Body of pancreas (tissue), 4 donors: ENCODE measurements at regions not wholly inside any gene's neighbourhood (a gene's known extent, or its start where the extent isn't known, plus 50 kb on each side); places are given as distances from the start of the nearest gene placed in this dataset.

Experiments
- ATAC-seq: fragments of 150-250 bp; one replicate; pipeline ENCODE4 v1.9.1; 2016
- DNase-seq, 4 donors: peaks; one replicate each; pipeline ENCODE4 v3.0.0-alpha.2; 2019
- H3K27ac ChIP-seq, 4 donors: fragments of 200-600 bp; sonication (generic); 1 replicate in 3 of 4; 2 replicates in 1 of 4; pipeline versions ENCODE4 v1.5.1 to v1.6.1; 2016 to 2019; ENCODE audit warnings: mild to moderate bottlenecking in 1 of 4, mixed read lengths in 1 of 4, moderate library complexity in 1 of 4
- H3K27me3 ChIP-seq, 2 donors: fragments of 200-600 bp; sonication (generic); one replicate each; pipeline ENCODE4 v1.6.0; 2016; ENCODE audit warnings: mild to moderate bottlenecking in 1 of 2
- H3K36me3 ChIP-seq, 2 donors: fragments of 200-600 bp; sonication (generic); replicated peaks in 1 of 2; 2 replicates each; pipeline ENCODE4 v1.5.1; 2016; ENCODE audit warnings: low read depth in 2 of 2; ENCODE audit not compliant: insufficient read depth in 1 of 2
- H3K4me1 ChIP-seq: fragments of 200-600 bp; sonication (generic); one replicate; pipeline ENCODE4 v1.6.0; 2016
- H3K4me3 ChIP-seq, 2 donors: fragments of 200-600 bp; sonication (generic); 1 replicate in 1 of 2; 2 replicates in 1 of 2; pipeline ENCODE4 v1.5.1; 2016 to 2019
- H3K9me3 ChIP-seq, 3 donors: fragments of 200-600 bp; sonication (generic); 1 replicate in 2 of 3; 2 replicates in 1 of 3; pipeline ENCODE4 v1.5.1; 2016
- POLR2A ChIP-seq, 3 donors: fragments of 450-650 bp; IDR thresholded peaks; one replicate each; pipeline ENCODE4 v1.6.1; 2016; ENCODE audit warnings: antibody characterized with exemption in 3 of 3, mild to moderate bottlenecking in 2 of 3
- WGBS, 2 donors: methylation state at CpG; one replicate each; pipeline ENCODE4 v1.1.5; 2017; 5-methylcytosine and 5-hydroxymethylcytosine counted together
- intact Hi-C: fragments of 100-400 bp; cut with DNase I; formaldehyde crosslinking; loops from one replicate; pipeline ENCODE4 v1.15.1; 2023
- TF ChIP-seq, protein P1 (sequence below), 7 experiments: fragments of 450-650 bp in 4 of 7; fragments of 200-600 bp in 3 of 7; sonication (generic) in 3 of 7; IDR thresholded peaks; one replicate each; pipeline ENCODE4 v1.5.1; 2016 to 2019; ENCODE audit warnings: antibody characterized with exemption in 7 of 7

DNA sequence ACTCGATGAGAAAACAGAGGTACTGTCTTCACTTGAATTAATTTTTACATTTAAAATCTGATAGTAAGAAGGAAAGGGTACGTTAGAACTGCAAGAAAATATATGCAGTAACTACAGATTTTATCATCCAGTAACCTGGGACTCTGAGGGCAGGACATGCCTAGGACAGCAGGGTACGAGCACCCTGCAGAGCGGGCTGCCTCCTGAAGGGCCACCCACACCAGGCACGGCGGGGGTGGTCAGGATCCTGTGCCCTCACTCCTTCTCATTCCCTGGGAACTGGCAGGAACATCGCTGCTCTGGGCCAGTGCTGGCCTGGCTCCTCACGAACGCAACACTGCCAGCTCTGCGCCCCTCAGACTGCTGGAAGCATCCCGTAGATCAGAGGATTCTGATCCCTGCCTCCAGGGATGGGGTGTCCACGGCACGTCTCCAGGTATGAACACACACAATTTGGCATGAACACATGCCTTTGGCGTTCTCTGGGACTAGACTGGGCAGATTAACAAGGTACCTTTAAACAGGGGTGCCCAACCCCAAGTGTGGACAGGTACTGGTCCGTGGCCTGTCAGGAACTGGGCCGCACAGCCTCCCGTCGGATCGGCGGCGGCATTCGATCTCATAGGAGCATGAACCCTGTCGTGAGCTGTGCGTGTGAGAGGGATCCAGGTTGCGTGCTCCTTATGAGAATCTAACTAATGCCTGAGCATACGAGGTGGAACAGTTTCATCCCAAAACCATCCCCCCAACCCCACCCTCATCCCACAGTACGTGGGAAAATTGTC is 99.3 kb upstream of the FAM20C start:
- peaks cover 19% of the 10 kb centered on the region for H3K4me1 ChIP-seq
- no peak overlapping the region for H3K4me3 ChIP-seq
- TF ChIP-seq, protein P1, sequence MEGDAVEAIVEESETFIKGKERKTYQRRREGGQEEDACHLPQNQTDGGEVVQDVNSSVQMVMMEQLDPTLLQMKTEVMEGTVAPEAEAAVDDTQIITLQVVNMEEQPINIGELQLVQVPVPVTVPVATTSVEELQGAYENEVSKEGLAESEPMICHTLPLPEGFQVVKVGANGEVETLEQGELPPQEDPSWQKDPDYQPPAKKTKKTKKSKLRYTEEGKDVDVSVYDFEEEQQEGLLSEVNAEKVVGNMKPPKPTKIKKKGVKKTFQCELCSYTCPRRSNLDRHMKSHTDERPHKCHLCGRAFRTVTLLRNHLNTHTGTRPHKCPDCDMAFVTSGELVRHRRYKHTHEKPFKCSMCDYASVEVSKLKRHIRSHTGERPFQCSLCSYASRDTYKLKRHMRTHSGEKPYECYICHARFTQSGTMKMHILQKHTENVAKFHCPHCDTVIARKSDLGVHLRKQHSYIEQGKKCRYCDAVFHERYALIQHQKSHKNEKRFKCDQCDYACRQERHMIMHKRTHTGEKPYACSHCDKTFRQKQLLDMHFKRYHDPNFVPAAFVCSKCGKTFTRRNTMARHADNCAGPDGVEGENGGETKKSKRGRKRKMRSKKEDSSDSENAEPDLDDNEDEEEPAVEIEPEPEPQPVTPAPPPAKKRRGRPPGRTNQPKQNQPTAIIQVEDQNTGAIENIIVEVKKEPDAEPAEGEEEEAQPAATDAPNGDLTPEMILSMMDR (IDR thresholded peaks at IDR 0.05), result no peak
- no peak for TF ChIP-seq POLR2A (IDR thresholded peaks at IDR 0.05)
- H3K27me3 ChIP-seq, result no peaks in the 10 kb centered on the region
- H3K36me3 ChIP-seq, result no peaks in the 10 kb centered on the region
- no peaks in the 10 kb centered on the region for H3K9me3 ChIP-seq
- intact Hi-C loops, result no loop called here
- DNase-seq, result peak in 1 of 4 donors; percentile 7
- no peak overlapping the region for H3K27ac ChIP-seq
- WGBS, 2 donors, result 89 to 90% methylated on average over 22 to 27 of the region's 27 CpGs
- ATAC-seq, result no peak

DNA sequence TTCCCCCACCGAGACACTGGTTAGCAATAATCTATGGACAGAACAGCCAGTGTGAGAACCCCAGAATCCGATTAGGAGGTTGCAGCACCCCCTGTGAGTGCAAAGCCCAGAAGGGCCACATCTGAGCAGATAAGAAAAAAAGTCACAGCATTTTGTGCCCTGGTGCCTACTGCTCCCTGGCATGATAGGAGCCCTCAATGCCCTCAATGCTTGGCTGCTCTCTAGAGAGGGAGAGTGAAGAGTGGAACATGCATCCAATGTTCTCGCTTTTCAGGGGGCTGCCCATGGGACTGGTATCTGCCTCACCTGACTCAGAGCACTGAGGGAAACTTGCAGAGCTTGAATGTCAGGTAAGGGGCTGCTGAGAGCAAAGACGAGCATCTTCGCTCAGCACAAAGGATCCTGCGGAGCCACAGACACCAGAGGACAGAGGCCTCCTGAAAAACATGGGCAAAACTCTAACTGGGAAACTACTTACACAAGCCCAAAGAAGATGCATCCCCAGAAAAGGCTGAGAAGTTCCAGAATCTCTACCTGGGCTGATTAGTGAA is 98.0 kb upstream of the FAM20C start:
- TF ChIP-seq, protein P1 (IDR thresholded peaks at IDR 0.05), result no peak
- no peak for TF ChIP-seq POLR2A (IDR thresholded peaks at IDR 0.05)
- intact Hi-C loops, result no loop called here
- no peak for DNase-seq
- no peaks in the 10 kb centered on the region for H3K36me3 ChIP-seq
- H3K4me3 ChIP-seq, result no peak overlapping the region
- peaks cover 12% of the 10 kb centered on the region for H3K4me1 ChIP-seq
- H3K27ac ChIP-seq, result no peak overlapping the region
- H3K9me3 ChIP-seq, result no peaks in the 10 kb centered on the region
- no peak for ATAC-seq
- H3K27me3 ChIP-seq, result no peaks in the 10 kb centered on the region
- 85 to 89% methylated on average over 6 of the region's 6 CpGs for whole genome bisulfite sequencing, 2 donors

DNA sequence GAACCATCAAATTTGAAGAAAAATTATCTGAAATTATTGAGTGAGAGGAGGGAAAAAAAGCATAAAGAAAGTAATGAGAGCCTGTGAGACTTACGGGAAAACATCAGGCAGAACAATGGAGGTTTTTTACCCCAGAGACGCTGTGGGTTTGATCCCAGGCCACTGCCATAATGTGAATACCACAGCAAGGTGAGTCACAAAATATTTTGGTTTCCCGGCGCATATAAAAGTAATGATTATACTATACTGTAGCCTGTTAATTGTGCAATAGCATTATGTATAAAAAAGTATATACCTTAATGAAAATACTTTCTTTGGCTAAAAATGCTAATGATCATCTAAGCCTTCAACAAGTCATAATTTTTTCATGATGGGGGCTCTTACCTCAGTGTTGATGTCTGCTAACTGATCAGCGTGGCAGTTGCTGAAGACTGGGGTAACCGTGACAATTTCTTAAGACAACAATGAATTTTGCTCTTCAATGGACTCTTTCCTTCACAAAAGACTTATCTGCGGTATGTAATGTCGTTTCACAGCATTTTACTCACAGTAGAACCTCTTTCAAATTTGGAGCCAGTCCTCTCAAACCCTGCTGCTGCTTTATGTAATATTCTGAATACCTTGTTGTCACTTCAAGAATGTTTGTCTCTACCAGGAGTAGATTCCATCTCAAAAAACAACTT is 97.0 kb upstream of the FAM20C start:
- Histone ChIP-seq H3K9me3 (no peaks in the 10 kb centered on the region), H3K27ac (no peak overlapping the region), H3K4me3 (no peak overlapping the region), H3K27me3 (no peaks in the 10 kb centered on the region), H3K36me3 (no peaks in the 10 kb centered on the region), H3K4me1 (peaks cover 2% of the 10 kb centered on the region)
- DNase-seq (no peak), ATAC-seq (no peak)
- intact Hi-C loops, result no loop called here
- TF ChIP-seq POLR2A (IDR thresholded peaks at IDR 0.05), result no peak
- TF ChIP-seq, protein P1 (IDR thresholded peaks at IDR 0.05), result no peak
- WGBS, 2 donors, result 79 to 87% methylated on average over 8 of the region's 8 CpGs

DNA sequence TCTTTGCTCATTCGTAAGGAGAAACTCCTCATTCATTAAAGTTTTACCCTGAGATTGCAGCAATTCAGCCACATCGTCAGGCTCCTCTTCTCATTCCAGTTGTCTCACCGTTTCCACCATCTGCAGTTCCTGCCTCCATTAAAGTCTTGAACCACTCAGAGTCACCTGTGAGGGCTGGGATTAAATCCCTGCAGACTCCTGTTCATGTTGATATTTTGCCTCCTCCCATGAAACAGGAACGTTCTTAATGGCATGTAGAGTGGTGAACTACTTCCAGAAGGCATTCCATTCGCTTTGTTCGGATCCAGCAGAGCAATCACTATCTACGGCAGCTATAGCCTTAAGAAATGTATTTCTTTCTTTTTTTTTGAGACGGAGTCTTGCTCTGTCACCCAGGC is 96.5 kb upstream of the FAM20C start:
- H3K27me3 ChIP-seq, result no peaks in the 10 kb centered on the region

More for the DNA sequence above, 96.5 kb upstream of the FAM20C start:
- DNase-seq (no peak), ATAC-seq (no peak)
- Histone ChIP-seq H3K27ac (no peak overlapping the region), H3K4me1 (no peaks in the 10 kb centered on the region), H3K4me3 (no peak overlapping the region), H3K36me3 (no peaks in the 10 kb centered on the region), H3K9me3 (no peaks in the 10 kb centered on the region)
- WGBS, 2 donors, result 66 to 72% methylated on average over 8 of the region's 8 CpGs
- no peak for TF ChIP-seq POLR2A (IDR thresholded peaks at IDR 0.05)
- TF ChIP-seq, protein P1 (IDR thresholded peaks at IDR 0.05), result no peak
- intact Hi-C loops, result no loop called here
